A673 (cell line): ENCODE measurements at regions not wholly inside any gene's neighbourhood (a gene's known extent, or its start where the extent isn't known, plus 50 kb on each side); places are given as distances from the start of the nearest gene placed in this dataset.
"Not testable (repeated sequence)": the region's sequence is repeated elsewhere in the genome, so short reads cannot be mapped to it uniquely, and the experiment has no call there.

Experiments
- CTCF ChIP-seq: fragments of 300-800, 200-600 bp; sonication (generic); conservative IDR thresholded peaks from 2 replicates; pipeline ENCODE4 v1.5.1; 2017; ENCODE audit warnings: low read depth, mild to moderate bottlenecking, antibody characterized with exemption, low read length, moderate library complexity, mixed read lengths
- EZH2 ChIP-seq: fragments of 200-600 bp; sonication (generic); IDR thresholded peaks from 2 replicates; pipeline ENCODE4 v1.6.1; 2017; ENCODE audit warnings: borderline replicate concordance, low read depth, mild to moderate bottlenecking, mixed read lengths, antibody characterized with exemption, low read length; ENCODE audit not compliant: poor library complexity, severe bottlenecking

GRCh38 chr10:121669840-121670239 lies 71.6 kb upstream of the FGFR2 start:
- TF ChIP-seq CTCF, EZH2: not testable (repeated sequence)
